HG02938 (cell line): ENCODE measurements at regions not wholly inside any gene's neighbourhood (a gene's known extent, or its start where the extent isn't known, plus 50 kb on each side); places are given as distances from the start of the nearest gene placed in this dataset.
"Not testable (repeated sequence)": the region's sequence is repeated elsewhere in the genome, so short reads cannot be mapped to it uniquely, and the experiment has no call there.

Experiments used
- ATAC-seq: cut with Tn5 transposase; IDR thresholded peaks from one replicate; pipeline ENCODE4 v1.9.1; 2021; ENCODE audit warnings: mild to moderate bottlenecking, moderate library complexity; ENCODE audit not compliant: unreplicated experiment

DNA sequence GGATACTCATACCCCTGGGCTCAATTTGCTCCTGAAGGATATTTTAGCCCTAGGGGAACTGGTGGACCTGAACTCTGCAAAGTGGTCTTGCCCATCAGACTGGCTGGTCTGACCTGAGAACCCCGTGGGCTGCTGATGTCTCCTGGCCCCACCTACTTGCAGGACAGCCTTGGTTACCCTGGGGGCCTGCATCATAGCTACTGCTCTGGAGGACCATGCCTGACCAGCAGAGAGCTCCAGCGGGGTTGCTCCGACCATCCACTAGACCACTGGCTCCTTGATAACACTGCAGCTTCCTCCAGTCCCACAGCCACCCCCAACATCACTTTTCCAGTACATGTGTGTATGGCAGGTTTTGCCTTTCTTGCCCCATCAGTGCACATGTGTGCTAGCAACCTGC is 331.6 kb upstream of the BRINP3 start:
- no peak for ATAC-seq

DNA sequence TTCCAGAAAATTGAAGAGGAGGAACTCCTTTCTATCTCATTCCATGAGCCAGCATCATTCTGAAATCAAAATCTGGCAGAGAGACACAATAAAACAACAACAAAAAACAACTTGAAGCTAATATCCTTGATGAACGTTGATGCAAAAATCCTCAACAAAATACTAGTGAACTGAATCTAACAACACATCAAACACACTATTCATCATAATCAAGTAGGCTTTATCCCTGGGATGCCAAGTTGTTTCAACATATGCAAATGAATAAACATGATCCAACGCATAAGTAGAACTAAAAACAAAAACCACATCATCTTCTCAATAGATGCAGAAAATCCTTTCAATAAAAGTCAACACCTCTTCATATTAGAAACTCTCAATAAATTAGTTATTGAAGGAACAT is 335.3 kb upstream of the BRINP3 start:
- no peak for ATAC-seq

DNA sequence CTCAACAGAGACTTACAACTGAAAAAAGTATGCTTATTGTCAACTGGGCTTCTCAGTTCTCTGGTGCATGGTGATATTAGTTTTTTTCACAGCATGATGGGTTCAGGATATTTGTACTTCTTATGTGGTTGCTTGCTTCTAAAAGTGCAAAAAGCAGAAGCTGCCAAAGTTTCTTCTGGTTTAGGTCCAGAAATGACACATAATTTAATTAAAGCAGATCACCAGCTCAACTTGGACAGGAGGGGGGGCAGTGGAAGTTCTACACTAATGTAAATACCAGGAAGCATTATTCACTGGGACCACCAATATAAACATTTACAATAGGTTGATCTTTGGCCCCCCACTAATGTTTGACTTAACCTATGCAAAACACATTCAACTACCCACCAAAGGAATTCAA is 354.8 kb upstream of the BRINP3 start:
- ATAC-seq = no peak

DNA sequence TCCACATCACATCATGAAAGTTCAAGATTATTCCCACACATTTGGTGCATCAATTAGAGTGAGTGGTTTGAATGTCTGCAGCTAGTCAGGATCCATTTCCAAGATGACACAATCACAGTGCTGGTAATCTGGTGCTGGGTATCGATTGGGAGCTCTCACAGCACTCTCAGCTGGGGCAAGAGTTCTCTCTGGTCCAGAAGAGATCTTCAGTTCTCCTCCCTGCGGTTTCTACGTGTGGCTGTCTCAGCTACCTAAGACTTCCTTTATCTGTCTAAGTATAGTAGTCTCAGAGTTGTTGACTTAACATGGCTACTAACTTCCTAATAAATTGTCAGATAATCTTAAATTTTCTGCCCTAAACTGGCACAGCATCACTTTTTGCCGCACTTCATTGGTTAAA is 358.0 kb upstream of the BRINP3 start:
- no peak for ATAC-seq

DNA sequence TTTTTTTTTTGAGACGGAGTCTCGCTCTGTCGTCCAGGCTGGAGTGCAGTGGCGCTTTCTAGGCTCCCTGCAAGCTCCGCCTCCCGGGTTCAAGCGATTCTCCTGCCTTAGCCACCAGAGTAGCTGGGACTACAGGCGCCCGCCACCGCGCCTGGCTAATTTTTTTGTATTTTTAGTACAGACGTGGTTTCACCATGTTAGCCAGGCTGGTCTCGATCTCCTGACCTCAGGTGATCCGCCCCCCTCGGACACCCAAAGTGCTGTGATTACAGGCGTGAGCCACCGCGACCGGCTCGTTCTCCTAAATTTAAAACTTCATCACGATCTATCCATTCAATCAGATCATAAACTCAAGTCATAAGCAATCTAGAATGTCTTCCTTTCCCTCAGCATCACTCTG is 359.5 kb upstream of the BRINP3 start:
- not testable (repeated sequence) for ATAC-seq

DNA sequence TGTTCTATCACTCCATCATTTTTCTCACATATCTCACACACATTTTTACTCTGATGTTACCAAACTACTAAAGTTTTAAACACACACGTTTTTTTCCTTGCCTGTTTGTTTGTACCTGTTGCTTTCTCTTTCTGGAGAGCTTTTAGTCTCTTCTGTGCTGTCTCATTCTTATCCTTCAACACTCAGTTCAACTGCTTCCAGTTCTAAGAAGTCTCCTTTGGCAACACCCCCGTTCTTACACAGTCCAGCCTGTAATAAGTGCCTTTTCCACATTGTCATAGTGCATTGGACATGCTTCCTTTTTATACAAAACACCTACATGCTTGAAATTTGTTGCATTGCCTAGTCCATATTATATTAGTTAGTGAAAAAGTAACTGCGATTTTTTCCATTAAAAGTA is 360.2 kb upstream of the BRINP3 start:
- no peak for ATAC-seq

DNA sequence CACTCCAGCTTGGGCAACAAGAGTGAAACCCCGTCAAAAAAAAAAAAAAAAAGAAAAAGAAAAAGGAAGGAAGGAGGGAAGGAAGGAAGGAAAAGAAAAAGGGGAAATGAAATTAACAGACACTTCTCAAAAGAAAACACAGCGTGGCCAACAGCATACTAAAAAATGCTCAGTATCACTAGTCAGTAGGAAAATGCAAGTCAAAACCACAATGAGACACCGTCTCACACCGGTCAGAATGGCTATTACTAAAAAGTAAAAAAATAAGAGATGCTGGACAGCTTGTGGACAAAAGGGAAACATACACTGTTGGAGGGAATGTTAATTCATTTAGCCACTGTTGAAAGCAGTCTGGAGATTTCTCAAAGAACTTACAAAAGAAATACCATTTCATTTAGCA is 369.5 kb upstream of the BRINP3 start:
- ATAC-seq = no peak

DNA sequence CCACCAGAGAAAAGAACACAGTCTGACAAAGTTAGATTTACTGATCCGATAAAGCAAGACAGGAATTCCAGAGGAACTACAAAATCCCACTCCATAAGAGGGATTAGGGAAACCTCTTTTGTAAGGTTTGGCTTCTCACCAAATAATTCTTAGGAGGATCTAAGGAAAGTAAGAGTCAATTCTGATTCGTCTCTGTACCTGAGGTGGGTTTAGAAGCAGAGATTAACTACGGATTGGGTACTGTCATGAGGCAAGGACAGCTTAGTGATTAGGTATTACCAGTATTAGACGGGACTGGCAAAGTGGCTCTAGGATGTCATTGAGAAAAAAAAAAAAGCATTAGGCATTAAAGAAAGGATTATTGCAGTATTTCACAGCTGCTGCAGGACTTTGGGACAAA is 371.7 kb upstream of the BRINP3 start:
- ATAC-seq = no peak

DNA sequence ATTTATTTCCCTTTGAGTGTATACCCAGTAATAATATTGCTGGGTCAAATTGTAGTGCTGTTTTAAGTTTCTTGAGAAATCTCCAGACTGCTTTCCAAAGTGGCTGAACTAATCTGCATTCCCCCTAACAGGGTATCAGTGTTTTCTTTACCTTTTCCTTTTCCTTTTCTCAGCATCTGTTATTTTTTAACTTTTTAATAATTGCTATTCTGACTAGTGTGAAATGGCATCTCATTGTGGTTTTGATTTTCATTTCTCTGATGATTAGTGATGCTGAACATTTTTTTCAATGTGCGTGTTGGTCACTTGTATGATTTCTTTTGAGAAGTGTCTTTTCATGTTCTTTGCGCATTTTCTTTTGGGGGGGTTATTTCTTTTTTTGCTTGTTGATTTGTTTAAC is 374.9 kb upstream of the BRINP3 start:
- ATAC-seq = no peak

DNA sequence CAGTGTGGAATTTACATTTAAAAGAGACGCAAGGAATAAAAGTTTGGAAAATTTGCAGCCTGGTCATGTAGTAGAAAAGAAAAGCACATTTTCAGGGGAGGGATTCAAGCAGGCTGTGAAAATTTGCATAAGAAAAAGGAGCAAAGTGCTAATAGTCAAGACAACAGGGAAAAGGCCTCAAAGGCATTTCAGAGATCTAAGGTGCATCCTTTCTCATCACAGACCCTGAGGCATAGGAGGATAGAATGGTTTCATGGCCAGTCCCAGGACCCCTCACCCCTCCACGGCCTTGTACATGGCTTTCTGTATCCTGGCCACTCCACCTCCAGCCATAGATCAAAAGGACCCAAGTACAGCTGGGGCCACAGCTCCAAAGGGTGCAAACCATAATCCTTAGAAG is 380.5 kb upstream of the BRINP3 start:
- ATAC-seq = no peak

DNA sequence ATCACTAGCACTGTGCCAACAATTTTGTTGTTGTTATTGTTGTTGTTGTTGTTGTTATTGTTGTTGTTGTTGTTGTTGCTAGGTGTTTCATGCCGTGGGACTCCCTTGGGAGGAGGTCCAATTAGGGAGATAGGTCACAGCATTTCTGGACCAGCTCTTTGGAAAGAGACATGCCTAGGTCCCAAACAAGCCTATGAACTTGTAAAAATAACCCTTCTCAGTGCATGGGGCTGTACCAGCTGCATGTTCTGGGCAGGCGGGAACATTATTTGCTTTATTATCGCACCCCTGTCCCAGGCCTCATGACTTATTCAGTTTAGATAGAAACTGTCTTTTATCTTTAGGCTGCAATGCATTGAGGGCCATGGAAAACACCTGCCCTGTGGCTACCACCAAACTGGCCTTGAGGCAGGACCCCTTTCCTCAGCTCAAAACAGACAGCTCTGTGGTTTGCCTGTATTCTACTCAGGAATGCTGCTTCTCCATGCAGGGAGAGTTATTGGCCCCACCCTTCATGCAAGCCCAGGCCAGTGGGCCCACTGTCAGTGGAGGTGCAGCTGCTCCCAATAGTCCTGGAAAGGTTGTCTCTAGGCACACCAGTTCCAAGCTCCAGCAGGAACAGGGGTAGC is 386.5 kb upstream of the BRINP3 start:
- no peak for ATAC-seq

DNA sequence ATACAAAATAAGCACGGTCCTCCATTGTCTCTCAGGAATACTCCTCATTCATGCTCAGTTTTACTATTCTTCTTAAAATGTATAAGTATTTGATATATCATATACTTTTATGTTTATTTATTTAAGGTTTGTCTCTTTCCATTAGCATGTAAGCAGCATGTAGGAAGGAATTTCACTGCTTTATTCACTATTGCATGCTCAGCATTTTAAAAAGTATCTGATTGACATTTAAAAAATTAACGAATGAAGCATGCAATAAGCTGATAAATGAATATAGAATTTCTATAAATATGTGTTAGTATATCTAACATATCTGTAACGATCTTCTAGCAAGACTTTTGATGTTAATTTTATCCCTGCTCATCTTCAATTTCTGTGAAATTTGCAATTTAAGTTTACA is 402.7 kb upstream of the BRINP3 start:
- ATAC-seq = no peak

DNA sequence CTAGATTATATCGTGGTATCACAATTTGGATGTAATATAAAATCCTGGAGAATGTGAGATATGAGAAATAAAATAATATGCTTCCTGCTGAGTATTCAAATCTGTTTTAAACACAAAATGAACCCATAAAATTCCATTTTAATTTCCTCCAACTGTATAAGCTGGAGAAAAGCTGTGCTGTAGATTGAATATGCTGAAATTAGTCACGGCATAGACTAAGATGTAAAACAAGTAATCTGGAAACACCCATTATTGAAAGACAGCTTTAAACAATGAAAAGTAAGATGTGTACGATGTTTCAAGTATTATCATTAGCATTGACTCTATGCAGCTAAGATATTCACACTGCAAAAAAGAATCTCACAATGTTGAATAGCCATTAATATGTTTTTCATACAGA is 403.4 kb upstream of the BRINP3 start:
- no peak for ATAC-seq

DNA sequence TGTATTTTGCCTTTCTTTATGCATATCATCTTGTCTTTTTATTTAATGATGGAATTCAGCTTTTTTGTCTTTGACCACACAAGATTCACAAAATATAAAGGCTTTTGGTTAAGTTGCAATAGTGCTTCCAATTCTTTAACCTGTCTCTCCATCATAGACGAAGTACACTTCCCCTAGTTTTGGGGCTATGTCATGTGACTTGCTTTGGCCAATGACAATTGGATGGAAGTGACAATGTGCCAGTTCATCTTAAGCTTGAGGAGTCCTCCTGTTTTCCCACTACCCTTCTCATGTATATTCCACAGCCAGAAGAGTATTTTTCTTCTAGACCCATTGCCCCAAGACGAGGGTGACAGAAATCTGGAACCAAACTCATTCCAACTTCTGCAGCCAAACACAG is 419.6 kb upstream of the BRINP3 start:
- ATAC-seq = no peak

DNA sequence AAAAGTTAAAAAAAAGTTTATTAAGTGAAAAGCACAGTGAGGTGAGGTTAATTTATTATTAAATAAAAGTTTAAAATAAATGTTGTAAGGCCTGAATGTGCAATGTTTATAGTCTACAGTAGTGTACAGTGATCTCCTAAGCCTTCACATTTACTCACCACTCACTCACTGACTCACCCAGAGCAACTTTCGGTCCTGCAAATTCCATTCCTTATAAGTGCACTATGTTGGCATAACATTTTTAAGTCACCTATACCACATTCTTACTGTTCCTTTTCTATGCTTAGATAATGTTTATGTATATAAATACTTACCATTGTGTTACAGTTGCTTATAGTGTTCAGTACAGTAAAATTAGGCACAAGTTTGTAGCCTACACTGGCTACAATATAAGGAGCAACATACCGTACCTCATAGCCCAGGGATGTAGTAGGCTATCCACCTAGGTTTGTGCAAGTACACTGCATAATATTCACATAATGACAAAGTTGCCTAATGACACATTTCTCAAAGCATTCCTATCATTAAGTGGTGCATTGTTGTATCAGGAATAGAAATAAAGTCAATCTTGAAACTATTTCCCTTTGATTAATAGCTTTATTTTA is 426.5 kb upstream of the BRINP3 start:
- ATAC-seq = no peak

DNA sequence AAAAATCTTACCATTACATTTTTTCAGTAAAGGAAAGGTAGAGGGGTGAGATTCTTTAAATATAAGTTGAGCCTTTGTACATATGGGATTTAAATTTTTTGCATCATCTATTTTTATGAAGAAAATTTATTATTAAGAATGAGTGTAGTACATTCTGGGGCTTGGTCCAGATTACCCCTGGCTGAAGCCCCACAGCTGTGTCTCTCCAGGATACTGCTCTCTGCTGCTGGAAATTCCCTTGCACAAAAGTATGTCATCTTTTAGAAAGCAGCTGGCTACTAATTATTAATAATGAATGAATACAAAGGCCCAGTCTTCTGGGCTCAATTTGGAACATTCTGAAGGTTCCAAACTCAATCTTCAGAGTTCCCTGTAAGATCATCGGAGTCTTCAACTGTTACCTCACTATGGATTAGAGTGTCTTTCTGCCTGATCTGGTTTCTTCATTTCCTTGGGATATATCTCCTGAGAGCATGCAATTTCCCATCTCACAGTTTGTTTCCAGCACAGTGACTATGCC is 428.6 kb upstream of the BRINP3 start:
- no peak for ATAC-seq

DNA sequence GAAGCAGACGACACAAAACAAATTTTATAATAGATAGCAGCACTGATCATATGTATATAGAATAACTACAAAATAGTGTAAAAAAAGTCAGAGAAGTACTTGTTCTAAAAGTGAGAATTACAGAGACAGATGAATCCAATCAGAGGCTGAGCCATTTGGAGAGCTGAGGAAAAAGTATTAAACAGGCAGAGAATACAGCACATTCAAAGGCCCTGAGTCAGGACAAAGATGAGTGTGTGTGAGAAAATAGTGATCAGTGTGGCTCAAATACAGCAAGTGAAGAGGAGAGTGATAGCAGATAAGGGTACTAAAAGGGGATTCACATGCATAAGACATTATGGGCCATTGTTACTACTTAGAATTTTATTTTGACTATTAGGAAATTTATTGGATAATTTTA is 430.6 kb upstream of the BRINP3 start:
- no peak for ATAC-seq

DNA sequence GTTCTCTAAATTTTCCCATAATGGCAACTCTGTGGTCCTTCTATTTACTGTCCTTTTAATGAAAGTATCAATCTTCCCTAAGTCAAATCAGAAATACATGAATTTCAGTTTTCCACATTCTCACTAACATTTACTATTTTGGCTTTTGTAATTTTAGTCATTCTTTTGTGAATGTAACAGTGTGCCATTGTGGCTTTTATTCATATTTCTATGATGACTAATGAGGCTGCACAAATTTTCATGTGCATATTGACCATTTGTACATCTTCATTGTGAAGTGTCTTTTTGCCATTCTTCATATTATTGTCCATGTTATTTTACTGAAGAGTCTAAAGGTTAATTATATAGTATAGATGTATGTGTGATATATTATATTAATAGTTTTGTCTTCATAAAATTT is 431.0 kb upstream of the BRINP3 start:
- no peak for ATAC-seq

DNA sequence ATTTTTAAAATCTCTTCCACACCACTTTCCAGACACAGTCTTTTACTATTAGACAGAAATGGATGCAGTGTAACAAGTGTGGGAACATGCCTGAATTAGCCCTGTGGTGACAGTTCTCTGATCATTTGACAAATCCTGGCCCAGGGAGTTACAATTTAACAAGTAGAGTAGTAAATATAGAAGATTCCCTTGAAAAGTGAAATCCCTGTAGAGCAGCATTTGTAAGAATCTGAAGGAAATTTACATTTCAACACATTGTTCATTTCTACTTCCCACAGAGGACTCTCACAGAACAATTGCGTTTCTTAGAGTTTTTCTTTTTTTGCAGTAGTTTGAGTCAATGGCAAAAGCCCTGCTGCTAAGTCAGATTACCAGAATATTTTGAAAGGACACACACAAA is 458.3 kb upstream of the BRINP3 start:
- no peak for ATAC-seq

DNA sequence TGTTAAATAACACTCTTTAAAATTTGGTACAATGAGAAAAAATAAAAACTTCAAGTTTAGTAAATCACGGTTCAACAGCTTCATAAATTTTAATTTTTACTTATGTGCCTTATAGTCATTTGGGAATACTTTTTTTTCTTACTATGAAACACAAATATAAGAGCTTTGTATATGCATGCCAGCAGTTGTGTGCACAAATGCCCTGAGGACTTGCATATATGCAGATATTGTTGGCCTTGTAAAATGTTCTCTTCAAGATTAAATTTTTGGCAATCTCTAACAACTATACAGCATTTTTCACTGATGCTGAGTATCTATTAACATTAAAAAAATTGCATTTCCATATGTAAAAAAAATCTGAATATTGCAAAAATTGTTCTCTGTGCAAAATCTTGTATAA is 458.7 kb upstream of the BRINP3 start:
- no peak for ATAC-seq

DNA sequence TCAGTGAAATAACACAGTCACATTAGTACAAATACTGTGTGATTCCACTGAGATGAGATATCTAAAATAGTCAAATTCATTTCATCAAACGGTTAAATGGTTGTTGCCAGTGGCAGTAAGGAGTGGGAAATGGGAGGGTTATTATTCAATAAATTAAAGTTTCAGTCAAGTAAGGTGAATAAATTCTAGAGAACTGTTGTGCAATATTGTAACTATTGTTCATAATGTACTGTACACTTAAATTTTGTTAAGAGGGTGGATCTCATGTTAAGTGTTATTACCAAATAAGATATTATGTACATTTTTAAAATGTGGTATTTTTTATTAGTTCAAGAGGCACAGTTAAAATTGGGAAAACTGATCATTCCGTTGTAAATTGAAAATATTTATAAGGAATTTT is 463.3 kb upstream of the BRINP3 start:
- ATAC-seq = no peak

DNA sequence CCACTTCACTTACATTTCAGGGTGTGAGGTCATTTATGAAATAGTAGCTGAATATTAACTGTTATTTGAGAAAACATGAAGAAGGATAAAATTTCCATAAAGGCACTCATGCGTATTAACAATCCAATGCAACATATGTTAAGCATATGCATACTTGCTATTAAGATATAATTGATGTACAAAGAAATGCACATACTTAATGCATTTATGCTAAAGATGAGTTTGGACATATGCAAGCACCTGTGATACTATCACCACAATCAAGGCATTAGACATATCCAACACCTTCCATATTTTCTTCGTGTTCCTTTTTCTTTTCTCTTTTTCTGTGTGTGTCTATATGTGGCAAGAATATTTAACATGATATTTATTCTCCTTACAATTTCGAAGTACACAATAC is 464.8 kb upstream of the BRINP3 start:
- no peak for ATAC-seq

DNA sequence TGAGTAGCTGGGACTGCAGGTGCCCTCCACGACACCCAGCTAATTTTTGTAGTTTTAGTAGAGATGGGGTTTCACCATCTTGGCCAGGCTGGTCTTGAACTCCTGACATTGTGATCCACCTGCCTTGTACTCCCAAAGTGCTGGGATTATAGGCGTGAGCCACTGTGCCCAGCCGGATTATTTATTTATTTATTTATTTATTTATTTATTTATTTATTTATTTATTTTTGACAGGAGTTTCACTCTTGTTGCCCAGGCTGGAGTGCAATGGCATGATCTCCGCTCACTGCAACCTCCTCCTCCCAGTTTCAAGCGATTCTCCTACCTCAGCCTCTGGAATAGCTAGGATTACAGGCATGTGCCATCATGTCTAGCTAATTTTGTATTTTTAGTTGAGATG is 466.1 kb upstream of the BRINP3 start:
- ATAC-seq = not testable (repeated sequence)
